GM12878 (cell line): ENCODE measurements at regions not wholly inside any gene's neighbourhood (a gene's known extent, or its start where the extent isn't known, plus 50 kb on each side); places are given as distances from the start of the nearest gene placed in this dataset.

Experiments
- NFYB ChIP-seq: IDR thresholded peaks from 2 replicates; pipeline ENCODE4 v1.6.1; 2011; ENCODE audit warnings: low read depth, mild to moderate bottlenecking, low read length, improper control_type of control experiment, moderate library complexity; ENCODE audit not compliant: insufficient read depth
- YY1 ChIP-seq: IDR thresholded peaks from 2 replicates; pipeline ENCODE4 v1.6.1; 2011; ENCODE audit warnings: low read depth, mild to moderate bottlenecking, low read length
- ZZZ3 ChIP-seq: IDR thresholded peaks from 2 replicates; pipeline ENCODE4 v1.6.1; 2011; ENCODE audit warnings: low read depth; ENCODE audit not compliant: control insufficient read depth, insufficient read length

DNA sequence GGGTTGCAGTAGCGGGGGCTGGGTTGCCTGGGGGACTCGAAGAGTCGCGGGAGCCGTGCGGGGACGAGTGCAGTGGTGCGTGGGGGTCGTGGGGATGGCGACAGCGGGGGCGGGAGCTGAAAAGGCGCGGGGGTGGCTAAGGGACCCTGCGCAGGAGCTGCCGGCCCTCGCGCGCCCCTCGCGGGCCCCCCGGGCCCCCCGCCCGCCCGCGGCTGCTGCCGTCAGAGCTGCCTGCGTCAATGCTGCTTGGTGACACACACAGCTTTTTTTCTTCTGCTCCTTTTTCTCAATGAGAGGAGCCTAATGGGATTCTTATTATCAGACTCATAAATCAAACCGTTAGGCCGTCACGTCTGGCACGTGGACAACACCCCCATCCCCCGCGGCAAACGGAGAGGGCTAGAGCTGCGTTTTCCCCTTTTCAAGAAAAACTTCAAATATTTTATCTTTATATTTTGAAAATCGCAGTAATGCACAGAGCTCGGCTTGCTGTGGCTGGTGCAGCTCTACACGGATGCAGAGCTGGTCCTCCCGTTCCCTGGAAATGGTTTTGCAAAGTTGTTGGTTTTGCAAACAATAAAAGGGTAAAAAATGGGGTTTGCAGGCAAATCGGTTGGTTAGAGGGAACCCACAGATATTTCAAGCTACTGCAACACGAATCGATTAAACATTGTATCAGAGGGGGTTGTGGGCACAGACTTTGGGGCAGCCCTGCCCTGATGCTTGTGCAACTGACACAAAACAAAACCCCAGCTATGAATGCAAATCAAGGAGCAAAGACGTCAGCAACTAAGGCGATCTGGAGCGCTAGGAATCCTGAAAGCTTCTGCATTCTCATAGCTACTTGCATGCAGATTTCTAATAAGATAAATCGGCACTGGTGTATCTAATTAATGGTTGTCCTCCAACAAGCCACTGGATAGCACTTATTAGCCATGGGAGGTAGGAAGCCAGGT, 161.4 kb downstream of the TBXT start:
- TF ChIP-seq YY1 (no peak), ZZZ3 (no peak), NFYB (no peak)
